OCI-LY7 (cell line): ENCODE measurements at regions not wholly inside any gene's neighbourhood (a gene's known extent, or its start where the extent isn't known, plus 50 kb on each side); places are given as distances from the start of the nearest gene placed in this dataset.
"Not testable (repeated sequence)": the region's sequence is repeated elsewhere in the genome, so short reads cannot be mapped to it uniquely, and the experiment has no call there.

Experiments used
- BruUV-seq: library from RNA; stranded (reverse); fragments of 400-500 nt; replicated peaks from 2 replicates; lab custom pipeline; 2021; lab: Mats Ljungman, UMichigan
- CTCF ChIA-PET: fragments of 300-600 bp; sonication (Branson Sonifier 250); formaldehyde crosslinking; loops from one replicate; lab custom pipeline; 2022; ENCODE audit warnings: antibody characterized with exemption; ENCODE audit not compliant: unreplicated experiment; lab: Charles Lee
- POLR2A ChIA-PET: fragments of 300-600 bp; sonication (Branson Sonifier 250); formaldehyde crosslinking; loops from one replicate; lab custom pipeline; 2022; ENCODE audit warnings: antibody characterized with exemption; lab: Charles Lee
- DNase-seq: peaks from one replicate; pipeline ENCODE4 v3.0.0-alpha.2; 2015; ENCODE audit warnings: low spot score
- H2AFZ ChIP-seq: fragments of 200-600 bp; sonication (generic), shearing (Covaris generic); 2 replicates; pipeline ENCODE4 v1.6.1; 2014; ENCODE audit warnings: mild to moderate bottlenecking, antibody characterized with exemption, low read length, moderate library complexity
- H3K27ac ChIP-seq: fragments of 200-600 bp; sonication (generic); 2 replicates; pipeline ENCODE4 v1.5.1; 2014; ENCODE audit warnings: mixed run types, low read depth, mild to moderate bottlenecking, moderate library complexity, low read length, inconsistent platforms; ENCODE audit not compliant: poor library complexity, severe bottlenecking
- H3K36me3 ChIP-seq: fragments of 200-600 bp; sonication (generic); 2 replicates; pipeline ENCODE4 v1.6.1; 2014; ENCODE audit warnings: mild to moderate bottlenecking, antibody characterized with exemption, low read length, moderate library complexity, mixed read lengths; ENCODE audit not compliant: insufficient read depth
- H3K4me1 ChIP-seq: fragments of 200-600 bp; sonication (generic); 2 replicates; pipeline ENCODE4 v1.5.1; 2014; ENCODE audit warnings: mild to moderate bottlenecking, low read length; ENCODE audit not compliant: insufficient read depth, poor library complexity, severe bottlenecking
- H3K4me2 ChIP-seq: fragments of 200-600 bp; sonication (generic); 2 replicates; pipeline ENCODE4 v1.6.1; 2014; ENCODE audit warnings: mild to moderate bottlenecking, low read length
- H3K4me3 ChIP-seq: fragments of 200-600 bp; sonication (generic); 2 replicates; pipeline ENCODE4 v1.5.1; 2014; ENCODE audit warnings: mild to moderate bottlenecking, low read depth, low read length; ENCODE audit not compliant: poor library complexity, severe bottlenecking
- H3K79me2 ChIP-seq: fragments of 200-600 bp; sonication (generic); 2 replicates; pipeline ENCODE4 v1.6.1; 2016; ENCODE audit warnings: low read depth, mild to moderate bottlenecking, low read length, moderate library complexity, mixed read lengths; ENCODE audit not compliant: insufficient read depth
- H3K9me2 ChIP-seq: fragments of 200-600 bp; sonication (generic); 2 replicates; pipeline ENCODE4 v1.6.1; 2016; ENCODE audit warnings: mild to moderate bottlenecking, low read length, mixed read lengths; ENCODE audit not compliant: insufficient read depth
- H3K9me3 ChIP-seq: fragments of 200-600 bp; sonication (generic); 2 replicates; pipeline ENCODE4 v1.6.1; 2014; ENCODE audit warnings: mild to moderate bottlenecking, mixed run types, low read length, mixed read lengths
- H4K20me1 ChIP-seq: fragments of 200-600 bp; sonication (generic); 2 replicates; pipeline ENCODE4 v1.6.1; 2014; ENCODE audit warnings: mild to moderate bottlenecking, antibody characterized with exemption, low read length, moderate library complexity, mixed read lengths; ENCODE audit not compliant: insufficient read depth
- EZH2phosphoT487 ChIP-seq: fragments of 200-600 bp; sonication (generic); IDR thresholded peaks from 2 replicates; pipeline ENCODE4 v1.6.1; 2018; ENCODE audit warnings: low read depth, borderline replicate concordance, mild to moderate bottlenecking, mixed run types, antibody characterized with exemption, low read length, moderate library complexity, mixed read lengths
- intact Hi-C: fragments of 100-400 bp; cut with micrococcal nuclease; formaldehyde crosslinking; loops from one replicate; pipeline ENCODE4 v1.10.0; 2022; ENCODE audit not compliant: unreplicated experiment
- TF ChIP-seq, protein P1 (sequence below): fragments of 200-600 bp; sonication (generic); conservative IDR thresholded peaks from 2 replicates; pipeline ENCODE4 v1.5.1; 2014; ENCODE audit warnings: mild to moderate bottlenecking, antibody characterized with exemption, low read length, moderate library complexity, mixed read lengths

DNA sequence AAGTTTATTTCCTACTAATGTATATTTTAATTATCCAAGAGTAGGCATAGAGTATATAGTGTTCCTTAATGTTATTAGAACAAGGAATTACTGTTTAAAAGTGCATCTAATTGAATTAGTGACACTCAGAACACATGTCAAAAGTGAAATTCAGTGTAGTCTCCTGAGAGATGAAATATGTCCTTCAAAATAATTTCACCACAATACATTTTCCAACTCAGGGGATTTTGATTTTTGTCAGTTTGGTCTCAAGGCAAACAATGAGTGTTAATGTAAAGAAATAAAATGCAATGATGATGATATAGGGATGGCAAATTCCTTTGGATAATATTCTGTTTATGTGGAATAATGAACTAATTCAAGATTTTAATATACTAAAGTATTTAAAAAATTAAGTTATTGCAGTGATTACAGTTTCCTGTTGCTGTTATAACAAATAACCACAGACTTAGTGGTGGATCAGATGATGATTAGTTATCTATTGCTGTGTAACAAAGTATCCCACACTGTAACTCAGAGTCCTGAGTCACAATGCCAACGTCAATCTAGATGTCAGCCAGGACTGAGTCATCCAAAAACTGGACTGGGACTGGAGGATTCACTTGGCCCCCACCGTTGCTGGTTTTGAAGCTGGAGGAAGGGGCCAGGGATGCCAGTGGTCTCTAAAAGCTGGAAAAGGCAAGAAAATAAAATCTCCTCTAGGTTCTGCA is 148.0 kb upstream of the SLC7A11 start:
- no peak for DNase-seq
- H3K4me2 ChIP-seq, result no peak overlapping the region
- TF ChIP-seq, protein P1, sequence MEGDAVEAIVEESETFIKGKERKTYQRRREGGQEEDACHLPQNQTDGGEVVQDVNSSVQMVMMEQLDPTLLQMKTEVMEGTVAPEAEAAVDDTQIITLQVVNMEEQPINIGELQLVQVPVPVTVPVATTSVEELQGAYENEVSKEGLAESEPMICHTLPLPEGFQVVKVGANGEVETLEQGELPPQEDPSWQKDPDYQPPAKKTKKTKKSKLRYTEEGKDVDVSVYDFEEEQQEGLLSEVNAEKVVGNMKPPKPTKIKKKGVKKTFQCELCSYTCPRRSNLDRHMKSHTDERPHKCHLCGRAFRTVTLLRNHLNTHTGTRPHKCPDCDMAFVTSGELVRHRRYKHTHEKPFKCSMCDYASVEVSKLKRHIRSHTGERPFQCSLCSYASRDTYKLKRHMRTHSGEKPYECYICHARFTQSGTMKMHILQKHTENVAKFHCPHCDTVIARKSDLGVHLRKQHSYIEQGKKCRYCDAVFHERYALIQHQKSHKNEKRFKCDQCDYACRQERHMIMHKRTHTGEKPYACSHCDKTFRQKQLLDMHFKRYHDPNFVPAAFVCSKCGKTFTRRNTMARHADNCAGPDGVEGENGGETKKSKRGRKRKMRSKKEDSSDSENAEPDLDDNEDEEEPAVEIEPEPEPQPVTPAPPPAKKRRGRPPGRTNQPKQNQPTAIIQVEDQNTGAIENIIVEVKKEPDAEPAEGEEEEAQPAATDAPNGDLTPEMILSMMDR, result no peak
- TF ChIP-seq EZH2phosphoT487, result no peak
- POLR2A ChIA-PET, result no interaction called here
- no peaks in the 10 kb centered on the region for H3K9me2 ChIP-seq
- no peak overlapping the region for H3K27ac ChIP-seq
- no peak overlapping the region for H3K4me3 ChIP-seq
- no TSS peak for BruUV-seq
- no peaks in the 10 kb centered on the region for H3K79me2 ChIP-seq
- no peaks in the 10 kb centered on the region for H3K9me3 ChIP-seq
- no peaks in the 10 kb centered on the region for H3K4me1 ChIP-seq
- CTCF ChIA-PET, result no interaction called here
- H4K20me1 ChIP-seq, result no peaks in the 10 kb centered on the region
- H2AFZ ChIP-seq, result no peak overlapping the region
- no peaks in the 10 kb centered on the region for H3K36me3 ChIP-seq
- intact Hi-C loops, result no loop called here

DNA sequence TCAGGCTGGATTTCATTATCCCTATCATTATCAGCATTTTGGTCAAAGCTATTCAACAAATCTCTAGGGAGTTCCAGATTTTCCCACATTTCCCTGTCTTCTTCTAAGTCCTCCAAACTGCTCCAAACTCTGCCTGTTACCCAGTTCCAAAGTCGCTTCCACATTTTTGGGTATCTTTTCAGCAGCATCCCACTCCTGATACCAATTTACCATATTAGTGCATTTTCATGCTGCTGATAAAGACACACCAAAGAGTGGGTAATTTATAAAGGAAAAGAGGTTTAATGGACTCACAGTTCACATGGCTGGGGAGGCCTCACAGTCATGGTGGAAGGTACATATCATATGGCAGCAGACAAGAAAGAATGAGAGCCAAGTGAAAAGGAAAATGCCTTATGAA is 132.8 kb upstream of the SLC7A11 start:
- H3K36me3 ChIP-seq, result no peaks in the 10 kb centered on the region
- H3K9me3 ChIP-seq, result no peaks in the 10 kb centered on the region
- no peaks in the 10 kb centered on the region for H3K4me1 ChIP-seq
- no peak for DNase-seq
- ChIA-PET CTCF (no interaction called here), POLR2A (no interaction called here)
- BruUV-seq, result no TSS peak
- H3K9me2 ChIP-seq, result no peaks in the 10 kb centered on the region
- TF ChIP-seq, protein P1, result no peak
- no peak for TF ChIP-seq EZH2phosphoT487
- H3K4me3 ChIP-seq, result no peak overlapping the region
- intact Hi-C loops, result no loop called here
- no peaks in the 10 kb centered on the region for H4K20me1 ChIP-seq
- H2AFZ ChIP-seq, result no peak overlapping the region
- H3K79me2 ChIP-seq, result no peaks in the 10 kb centered on the region
- no peak overlapping the region for H3K27ac ChIP-seq
- no peak overlapping the region for H3K4me2 ChIP-seq

DNA sequence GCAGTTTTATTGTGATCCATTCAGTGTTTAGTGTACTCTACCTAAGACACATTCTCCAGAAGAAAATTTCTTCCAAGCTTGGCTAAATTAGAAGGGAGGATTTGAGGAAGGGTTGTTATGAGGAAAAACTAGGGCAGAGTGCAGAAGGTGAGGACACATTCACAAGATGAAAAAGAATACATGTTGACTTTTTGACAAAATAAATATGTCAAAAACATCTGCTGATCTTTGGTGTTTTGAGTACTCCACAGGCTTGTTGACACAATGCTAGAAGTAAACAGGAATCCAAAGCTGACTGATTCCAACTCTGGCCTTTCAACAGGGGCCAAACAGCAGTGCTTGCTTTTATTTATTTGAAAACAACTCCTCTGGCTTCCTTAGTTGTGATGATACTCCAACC is 125.8 kb upstream of the SLC7A11 start:
- Histone ChIP-seq H3K9me3 (no peaks in the 10 kb centered on the region), H3K4me2 (no peak overlapping the region), H2AFZ (no peak overlapping the region), H3K9me2 (no peaks in the 10 kb centered on the region), H3K4me3 (no peak overlapping the region), H3K79me2 (no peaks in the 10 kb centered on the region), H3K27ac (no peak overlapping the region), H3K4me1 (no peaks in the 10 kb centered on the region), H3K36me3 (no peaks in the 10 kb centered on the region), H4K20me1 (no peaks in the 10 kb centered on the region)
- DNase-seq, result no peak
- no peak for TF ChIP-seq EZH2phosphoT487
- TF ChIP-seq, protein P1, result no peak
- BruUV-seq, result no TSS peak
- CTCF ChIA-PET, result no interaction called here
- POLR2A ChIA-PET, result interaction anchor here (1.0 kb wide), 1 partner anchor 18 kb away, joined by 3 read pairs; no protein-coding TSS in a partner anchor
- intact Hi-C loops, result no loop called here

DNA sequence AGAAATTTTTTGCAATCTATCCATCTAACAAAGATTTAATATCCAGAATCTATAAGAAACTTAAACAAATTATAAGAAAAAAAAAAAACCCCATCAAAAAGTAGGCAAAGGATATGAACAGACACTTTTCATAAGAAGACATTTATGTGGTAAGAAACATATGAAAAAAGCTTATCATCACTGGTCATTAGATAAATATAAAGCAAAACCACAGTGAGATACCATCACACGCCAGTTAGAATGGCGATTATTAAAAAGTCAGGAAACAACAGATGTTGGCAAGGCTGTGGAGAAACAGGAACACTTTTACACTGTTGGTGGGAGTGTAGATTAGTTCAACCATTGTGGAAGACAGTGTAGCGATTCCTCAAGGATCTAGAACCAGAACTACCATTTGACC is 110.3 kb upstream of the SLC7A11 start:
- H3K4me1 ChIP-seq, H2AFZ ChIP-seq, H3K4me3 ChIP-seq, intact Hi-C loops, H3K27ac ChIP-seq, DNase-seq, H4K20me1 ChIP-seq, BruUV-seq, CTCF ChIA-PET, H3K36me3 ChIP-seq, POLR2A ChIA-PET, H3K9me2 ChIP-seq, H3K79me2 ChIP-seq, H3K4me2 ChIP-seq, H3K9me3 ChIP-seq: not testable (repeated sequence)
